Left ventricle myocardium inferior (tissue), 1 donor: ENCODE measurements at regions not wholly inside any gene's neighbourhood (a gene's known extent, or its start where the extent isn't known, plus 50 kb on each side); places are given as distances from the start of the nearest gene placed in this dataset.

ENCODE experiments used
- DNase-seq: peaks from one replicate; pipeline ENCODE4 v3.0.0-alpha.2; 2020
- H3K27ac ChIP-seq: fragments of 200-600 bp; replicated peaks from 2 replicates; pipeline ENCODE4 v1.8.0; 2021
- H3K27me3 ChIP-seq: fragments of 200-600 bp; 2 replicates; pipeline ENCODE4 v1.8.0; 2021; ENCODE audit warnings: low read depth
- H3K36me3 ChIP-seq: fragments of 200-600 bp; 2 replicates; pipeline ENCODE4 v1.8.0; 2021
- H3K4me1 ChIP-seq: fragments of 200-600 bp; 2 replicates; pipeline ENCODE4 v1.8.0; 2021
- H3K4me3 ChIP-seq: fragments of 200-600 bp; 2 replicates; pipeline ENCODE4 v1.8.0; 2021; ENCODE audit warnings: mild to moderate bottlenecking, moderate library complexity
- H3K9me3 ChIP-seq: fragments of 200-600 bp; replicated peaks from 2 replicates; pipeline ENCODE4 v1.8.0; 2021
- CTCF ChIP-seq: fragments of 200-600 bp; IDR thresholded peaks from 2 replicates; pipeline ENCODE4 v1.8.0; 2021; ENCODE audit warnings: antibody characterized with exemption, mild to moderate bottlenecking, borderline replicate concordance
- intact Hi-C: fragments of 100-400 bp; cut with micrococcal nuclease; formaldehyde crosslinking; loops from one replicate; pipeline ENCODE4 v1.11.0; 2022
- donor health status: DM: no; HTN: yes; CAD: no; lungs with severe emphysema.

- Histone ChIP-seq H3K27me3 (no peaks in the 10 kb centered on the region), H3K36me3 (no peaks in the 10 kb centered on the region), H3K4me1 (no peaks in the 10 kb centered on the region), H3K9me3 (peaks cover 7% of the 10 kb centered on the region), H3K4me3 (no peak overlapping the region), H3K27ac (no peak overlapping the region)
- TF ChIP-seq CTCF, result no peak
- intact Hi-C loops, result no loop called here
- DNase-seq, result no peak
Measured at GRCh38 chr1:214882616-214883015, 199.9 kb upstream of the KCNK2 start.

GRCh38 chr1:214895011-214895600, 187.4 kb upstream of the KCNK2 start:
- DNase-seq, result no peak
- peaks cover 24% of the 10 kb centered on the region for H3K9me3 ChIP-seq

GRCh38 chr1:214896921-214897320, 185.6 kb upstream of the KCNK2 start:
- H3K4me1 ChIP-seq, result no peaks in the 10 kb centered on the region
- H3K36me3 ChIP-seq, result no peaks in the 10 kb centered on the region
- no peak for TF ChIP-seq CTCF
- H3K4me3 ChIP-seq, result no peak overlapping the region
- H3K27me3 ChIP-seq, result no peaks in the 10 kb centered on the region
- no peak overlapping the region for H3K27ac ChIP-seq
- H3K9me3 ChIP-seq, result peaks cover 18% of the 10 kb centered on the region
- intact Hi-C loops, result no loop called here
- no peak for DNase-seq

More at GRCh38 chr1:214895011-214895600, 187.4 kb upstream of the KCNK2 start:
- H3K4me3 ChIP-seq, result no peak overlapping the region
- no peak overlapping the region for H3K27ac ChIP-seq
- no peaks in the 10 kb centered on the region for H3K4me1 ChIP-seq
- H3K27me3 ChIP-seq, result no peaks in the 10 kb centered on the region
- no peaks in the 10 kb centered on the region for H3K36me3 ChIP-seq
- intact Hi-C loops, result no loop called here
- no peak for TF ChIP-seq CTCF

GRCh38 chr1:214897581-214897980, 185.0 kb upstream of the KCNK2 start:
- H3K4me1 ChIP-seq, result no peaks in the 10 kb centered on the region
- H3K9me3 ChIP-seq, result peaks cover 11% of the 10 kb centered on the region
- H3K27ac ChIP-seq, result no peak overlapping the region
- H3K4me3 ChIP-seq, result no peak overlapping the region
- DNase-seq, result no peak
- TF ChIP-seq CTCF, result no peak
- no peaks in the 10 kb centered on the region for H3K36me3 ChIP-seq
- intact Hi-C loops, result no loop called here
- no peaks in the 10 kb centered on the region for H3K27me3 ChIP-seq

- DNase-seq, result no peak
- Histone ChIP-seq H3K27ac (no peak overlapping the region), H3K27me3 (no peaks in the 10 kb centered on the region), H3K36me3 (no peaks in the 10 kb centered on the region), H3K9me3 (peaks cover 6% of the 10 kb centered on the region), H3K4me3 (no peak overlapping the region), H3K4me1 (no peaks in the 10 kb centered on the region)
- intact Hi-C loops, result no loop called here
- no peak for TF ChIP-seq CTCF
Measured at GRCh38 chr1:214898161-214898560, 184.4 kb upstream of the KCNK2 start.
